IgD-negative memory B cell (primary cell): ENCODE measurements at regions not wholly inside any gene's neighbourhood (a gene's known extent, or its start where the extent isn't known, plus 50 kb on each side); places are given as distances from the start of the nearest gene placed in this dataset.
A peak's percentile ranks its signal among the peaks of the same experiment; 100 is the strongest.

Experiments
- H3K27ac Mint-ChIP-seq, 3 donors: one replicate each; pipeline ENCODE4 v1.8.0; 2020 to 2022; ENCODE audit warnings: mild to moderate bottlenecking in 3 of 3, mixed read lengths in 3 of 3, moderate library complexity in 1 of 3
- H3K27me3 Mint-ChIP-seq: one replicate; pipeline ENCODE4 v1.8.0; 2021; ENCODE audit warnings: mixed read lengths
- H3K36me3 Mint-ChIP-seq: one replicate; pipeline ENCODE4 v1.8.0; 2020; ENCODE audit warnings: mild to moderate bottlenecking, mixed read lengths
- H3K4me1 Mint-ChIP-seq, 3 donors: one replicate each; pipeline ENCODE4 v1.8.0; 2020 to 2022; ENCODE audit warnings: mixed read lengths in 3 of 3, mild to moderate bottlenecking in 1 of 3
- H3K4me3 Mint-ChIP-seq, 4 donors: one replicate each; pipeline ENCODE4 v1.8.0; 2020 to 2022; ENCODE audit warnings: mild to moderate bottlenecking in 4 of 4, mixed read lengths in 4 of 4, moderate library complexity in 3 of 4
- H3K9me3 Mint-ChIP-seq, 3 donors: one replicate each; pipeline ENCODE4 v1.8.0; 2020 to 2021; ENCODE audit warnings: mixed read lengths in 3 of 3, mild to moderate bottlenecking in 1 of 3

GRCh38 chr1:55535724-55536544 lies 320.8 kb upstream of the USP24 start:
- Mint-ChIP-seq H3K27me3 (peaks cover 10% of the 10 kb centered on the region), H3K9me3 (peaks cover 0 to 2% (median 0%) of the 10 kb centered on the region in 3 donors), H3K4me3 (peak overlapping the region in 1 of 4 donors; percentile 63), H3K36me3 (no peaks in the 10 kb centered on the region), H3K27ac (no peak overlapping the region), H3K4me1 (no peaks in the 10 kb centered on the region)

GRCh38 chr1:55534565-55535121 lies 319.5 kb upstream of the USP24 start:
- Mint-ChIP-seq H3K27ac (no peak overlapping the region), H3K36me3 (no peaks in the 10 kb centered on the region), H3K27me3 (peaks cover 10% of the 10 kb centered on the region), H3K4me3 (no peak overlapping the region), H3K9me3 (peaks cover 0 to 2% (median 0%) of the 10 kb centered on the region in 3 donors), H3K4me1 (no peaks in the 10 kb centered on the region)

- no peak overlapping the region for H3K27ac Mint-ChIP-seq
- H3K4me1 Mint-ChIP-seq: peaks cover 0 to 3% (median 0%) of the 10 kb centered on the region in 3 donors
- H3K36me3 Mint-ChIP-seq: no peaks in the 10 kb centered on the region
- H3K27me3 Mint-ChIP-seq: peaks cover 7% of the 10 kb centered on the region
- H3K4me3 Mint-ChIP-seq: no peak overlapping the region
- peaks cover 0 to 2% (median 0%) of the 10 kb centered on the region in 3 donors for H3K9me3 Mint-ChIP-seq
Observed at GRCh38 chr1:55531644-55532043, 316.5 kb upstream of the USP24 start.

GRCh38 chr1:55530749-55531478 lies 315.8 kb upstream of the USP24 start:
- Mint-ChIP-seq H3K9me3 (peaks cover 0 to 2% (median 0%) of the 10 kb centered on the region in 3 donors), H3K4me1 (peaks cover 0 to 3% (median 0%) of the 10 kb centered on the region in 3 donors), H3K4me3 (no peak overlapping the region), H3K27me3 (peaks cover 7% of the 10 kb centered on the region), H3K27ac (no peak overlapping the region), H3K36me3 (no peaks in the 10 kb centered on the region)

- Mint-ChIP-seq H3K27me3 (peaks cover 5% of the 10 kb centered on the region), H3K27ac (no peak overlapping the region), H3K36me3 (no peaks in the 10 kb centered on the region), H3K4me1 (peaks cover 0 to 3% (median 0%) of the 10 kb centered on the region in 3 donors), H3K4me3 (no peak overlapping the region), H3K9me3 (no peaks in the 10 kb centered on the region)
Observed at GRCh38 chr1:55529017-55529416, 313.9 kb upstream of the USP24 start.

GRCh38 chr1:55527831-55528230 lies 312.7 kb upstream of the USP24 start:
- H3K9me3 Mint-ChIP-seq: no peaks in the 10 kb centered on the region
- H3K4me1 Mint-ChIP-seq: peaks cover 0 to 3% (median 0%) of the 10 kb centered on the region in 3 donors
- H3K27ac Mint-ChIP-seq: no peak overlapping the region
- no peaks in the 10 kb centered on the region for H3K36me3 Mint-ChIP-seq
- H3K4me3 Mint-ChIP-seq: no peak overlapping the region
- peaks cover 6% of the 10 kb centered on the region for H3K27me3 Mint-ChIP-seq

- peaks cover 6% of the 10 kb centered on the region for H3K27me3 Mint-ChIP-seq
- H3K27ac Mint-ChIP-seq: no peak overlapping the region
- H3K36me3 Mint-ChIP-seq: peaks cover 2% of the 10 kb centered on the region
- H3K4me1 Mint-ChIP-seq: peaks cover 0 to 3% (median 0%) of the 10 kb centered on the region in 3 donors
- H3K9me3 Mint-ChIP-seq: no peaks in the 10 kb centered on the region
- H3K4me3 Mint-ChIP-seq: no peak overlapping the region
Observed at GRCh38 chr1:55526716-55527115, 311.6 kb upstream of the USP24 start.

- H3K4me1 Mint-ChIP-seq: peaks cover 0 to under 1% (median 0%) of the 10 kb centered on the region in 3 donors
- no peak overlapping the region for H3K27ac Mint-ChIP-seq
- no peaks in the 10 kb centered on the region for H3K9me3 Mint-ChIP-seq
- peaks cover 2% of the 10 kb centered on the region for H3K27me3 Mint-ChIP-seq
- H3K36me3 Mint-ChIP-seq: peaks cover 2% of the 10 kb centered on the region
- no peak overlapping the region for H3K4me3 Mint-ChIP-seq
Observed at GRCh38 chr1:55524006-55524405, 308.8 kb upstream of the USP24 start.

- H3K4me3 Mint-ChIP-seq: no peak overlapping the region
- no peaks in the 10 kb centered on the region for H3K4me1 Mint-ChIP-seq
- peaks cover 2% of the 10 kb centered on the region for H3K27me3 Mint-ChIP-seq
- no peaks in the 10 kb centered on the region for H3K9me3 Mint-ChIP-seq
- peaks cover 2% of the 10 kb centered on the region for H3K36me3 Mint-ChIP-seq
- H3K27ac Mint-ChIP-seq: no peak overlapping the region
Observed at GRCh38 chr1:55522982-55523381, 307.8 kb upstream of the USP24 start.

- Mint-ChIP-seq H3K36me3 (peaks cover 2% of the 10 kb centered on the region), H3K4me3 (no peak overlapping the region), H3K27me3 (peaks cover 4% of the 10 kb centered on the region), H3K27ac (no peak overlapping the region), H3K4me1 (no peaks in the 10 kb centered on the region), H3K9me3 (no peaks in the 10 kb centered on the region)
Observed at GRCh38 chr1:55522353-55522903, 307.3 kb upstream of the USP24 start.

GRCh38 chr1:55520861-55521260 lies 305.7 kb upstream of the USP24 start:
- H3K27me3 Mint-ChIP-seq: peaks cover 4% of the 10 kb centered on the region
- H3K9me3 Mint-ChIP-seq: no peaks in the 10 kb centered on the region
- no peak overlapping the region for H3K4me3 Mint-ChIP-seq
- H3K36me3 Mint-ChIP-seq: peaks cover 2% of the 10 kb centered on the region
- H3K4me1 Mint-ChIP-seq: no peaks in the 10 kb centered on the region
- no peak overlapping the region for H3K27ac Mint-ChIP-seq

- H3K27ac Mint-ChIP-seq: no peak overlapping the region
- H3K9me3 Mint-ChIP-seq: no peaks in the 10 kb centered on the region
- H3K4me1 Mint-ChIP-seq: no peaks in the 10 kb centered on the region
Observed at GRCh38 chr1:55519937-55520683, 304.9 kb upstream of the USP24 start.

GRCh38 chr1:55519276-55519675 lies 304.1 kb upstream of the USP24 start:
- Mint-ChIP-seq H3K36me3 (peaks cover 2% of the 10 kb centered on the region), H3K27ac (no peak overlapping the region), H3K4me1 (no peaks in the 10 kb centered on the region), H3K27me3 (peaks cover 4% of the 10 kb centered on the region), H3K9me3 (peaks cover 0 to under 1% (median 0%) of the 10 kb centered on the region in 3 donors), H3K4me3 (no peak overlapping the region)

More at GRCh38 chr1:55519937-55520683, 304.9 kb upstream of the USP24 start:
- H3K27me3 Mint-ChIP-seq: peaks cover 4% of the 10 kb centered on the region
- H3K4me3 Mint-ChIP-seq: no peak overlapping the region
- peaks cover 2% of the 10 kb centered on the region for H3K36me3 Mint-ChIP-seq

GRCh38 chr1:55517036-55517435 lies 301.9 kb upstream of the USP24 start:
- H3K27me3 Mint-ChIP-seq: peaks cover 3% of the 10 kb centered on the region
- no peak overlapping the region for H3K27ac Mint-ChIP-seq
- H3K4me3 Mint-ChIP-seq: no peak overlapping the region
- no peaks in the 10 kb centered on the region for H3K4me1 Mint-ChIP-seq
- peaks cover 0 to 1% (median 0%) of the 10 kb centered on the region in 3 donors for H3K9me3 Mint-ChIP-seq
- no peaks in the 10 kb centered on the region for H3K36me3 Mint-ChIP-seq
